ENCODE measurements at regions not wholly inside any gene's neighbourhood (a gene's known extent, or its start where the extent isn't known, plus 50 kb on each side); places are given as distances from the start of the nearest gene placed in this dataset.

DNA sequence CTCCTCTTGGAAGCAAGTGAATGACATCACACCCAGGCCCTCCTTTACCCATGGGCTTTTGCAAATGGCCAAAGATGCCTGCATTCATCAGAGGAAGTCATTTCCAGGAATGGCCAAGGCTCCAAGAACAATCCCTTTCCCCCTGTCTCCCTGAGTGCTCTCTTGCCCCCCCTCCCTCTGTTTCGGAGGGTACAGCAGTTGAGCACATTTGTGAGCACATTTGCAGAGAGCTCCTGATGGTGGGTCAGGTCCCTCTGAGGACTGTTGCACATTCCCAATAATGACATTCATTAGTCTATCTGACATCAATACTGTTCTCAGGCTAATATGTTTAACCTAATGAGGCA lies 113.4 kb downstream of the MATN1 start:
- no peak for TF ChIP-seq POLR2A (IDR thresholded peaks at IDR 0.05; ENCODE audit: low read depth, low read length)
- no peak for TF ChIP-seq TAF1 (IDR thresholded peaks at IDR 0.05; ENCODE audit: low read depth, low read length)
- TF ChIP-seq POLR2AphosphoS5 (IDR thresholded peaks at IDR 0.05; ENCODE audit: low read depth, low read length), result no peak
